HG03342 (cell line): ENCODE measurements at regions not wholly inside any gene's neighbourhood (a gene's known extent, or its start where the extent isn't known, plus 50 kb on each side); places are given as distances from the start of the nearest gene placed in this dataset.

Experiments
- ATAC-seq: cut with Tn5 transposase; IDR thresholded peaks from one replicate; pipeline ENCODE4 v1.9.1; 2021; ENCODE audit warnings: mild to moderate bottlenecking, moderate library complexity; ENCODE audit not compliant: unreplicated experiment

DNA sequence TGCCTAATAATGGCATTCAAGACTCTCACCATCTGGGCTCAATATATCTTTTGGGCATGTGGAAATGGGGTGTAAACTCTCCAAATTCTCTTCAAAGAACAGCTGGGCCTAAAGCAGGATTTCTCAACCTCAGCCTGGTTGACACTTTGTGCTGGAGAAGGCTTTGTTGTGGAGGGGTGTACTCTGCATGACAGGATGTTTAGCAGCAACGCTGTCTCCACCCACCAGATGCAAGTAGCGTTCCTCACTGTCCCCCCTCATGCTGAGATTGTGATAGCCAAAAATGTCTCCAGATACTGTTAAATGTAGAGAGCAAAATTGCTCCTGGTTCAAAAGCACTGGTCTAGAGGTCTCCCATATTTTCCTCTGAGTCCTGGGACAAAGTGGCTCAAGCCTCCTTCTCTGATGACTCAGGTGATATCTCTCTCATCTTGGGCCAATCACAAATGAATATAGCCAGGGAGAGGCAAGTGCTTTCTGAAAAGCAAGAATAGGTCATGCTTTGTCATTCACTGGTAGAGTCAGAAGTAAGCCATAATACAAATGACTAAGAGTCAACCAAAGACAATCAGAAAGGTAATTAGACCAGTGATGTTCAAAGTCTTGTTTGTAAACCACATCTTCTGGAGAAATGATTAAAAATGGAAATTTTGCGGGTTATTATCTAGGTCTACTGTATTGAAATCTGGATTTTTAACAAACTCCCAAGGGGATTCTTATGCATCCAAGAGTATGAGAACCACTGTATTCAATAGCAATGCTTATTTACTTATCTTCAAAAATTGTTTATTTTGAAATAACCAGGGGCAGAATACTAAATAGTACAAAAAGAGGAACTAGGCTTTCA, 330.8 kb downstream of the PTEN start:
- ATAC-seq: no peak

GRCh38 chr10:88194961-88195367, 331.5 kb downstream of the PTEN start:
- no peak for ATAC-seq

- no peak for ATAC-seq
Observed at GRCh38 chr10:88195841-88196240, 332.4 kb downstream of the PTEN start.

- no peak for ATAC-seq
Observed at GRCh38 chr10:88196291-88196690, 332.9 kb downstream of the PTEN start.

- no peak for ATAC-seq
Observed at GRCh38 chr10:88198023-88198422, 334.6 kb downstream of the PTEN start.

DNA sequence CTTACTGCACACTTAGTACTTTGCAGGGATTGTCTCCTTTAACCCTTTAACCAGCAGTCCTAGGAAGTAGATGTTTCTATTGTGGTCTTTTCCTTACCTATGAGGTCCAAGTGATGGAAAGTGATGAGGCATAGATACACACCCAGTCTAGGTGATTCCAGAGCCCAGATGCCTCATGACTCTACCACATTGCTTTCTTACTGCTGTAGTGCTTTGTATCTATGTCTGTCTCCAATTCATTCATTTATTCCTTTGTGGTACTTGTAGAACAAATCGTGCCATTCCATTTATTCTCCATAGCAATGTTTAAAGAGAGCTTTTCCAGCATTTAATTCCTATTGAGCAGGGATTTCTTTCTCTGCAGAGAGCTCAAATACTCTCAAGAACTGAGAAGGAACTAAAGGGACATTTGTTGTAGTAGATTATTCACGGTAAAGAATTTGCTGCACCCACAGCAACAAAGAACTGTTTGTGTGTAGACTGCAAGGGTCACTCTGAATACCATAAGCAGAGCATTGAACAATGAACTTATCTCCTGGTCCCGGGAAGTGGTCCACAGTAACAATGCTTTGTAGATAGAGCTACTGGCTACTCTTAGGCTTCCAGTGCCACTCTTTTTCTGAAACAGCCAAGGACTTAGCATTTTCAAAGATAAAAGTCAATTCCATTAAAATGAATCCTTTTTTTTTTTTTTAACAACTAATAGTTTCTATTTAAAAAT, 337.0 kb downstream of the PTEN start:
- ATAC-seq: no peak

GRCh38 chr10:88205842-88206446, 342.5 kb downstream of the PTEN start:
- ATAC-seq: no peak

GRCh38 chr10:88207121-88207546, 343.7 kb downstream of the PTEN start:
- ATAC-seq: no peak

DNA sequence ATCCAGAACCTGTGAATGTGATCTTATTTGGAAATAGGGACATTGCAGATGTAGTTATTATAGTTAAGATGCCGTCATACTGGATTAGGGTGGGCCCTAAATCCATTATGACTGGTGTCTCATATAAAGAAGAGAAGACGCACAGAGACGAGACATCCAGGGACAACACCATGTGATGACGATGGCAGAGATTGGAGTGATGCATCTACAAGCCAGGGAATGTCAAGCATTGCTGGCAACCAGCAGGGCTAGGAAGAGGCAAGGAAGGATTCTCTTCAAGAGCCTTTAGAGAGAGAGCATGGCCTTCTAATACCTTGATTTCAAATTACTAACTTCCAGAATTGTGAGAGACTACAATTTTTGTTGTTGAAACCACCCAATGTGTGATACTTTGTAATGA, 345.8 kb downstream of the PTEN start:
- no peak for ATAC-seq

DNA sequence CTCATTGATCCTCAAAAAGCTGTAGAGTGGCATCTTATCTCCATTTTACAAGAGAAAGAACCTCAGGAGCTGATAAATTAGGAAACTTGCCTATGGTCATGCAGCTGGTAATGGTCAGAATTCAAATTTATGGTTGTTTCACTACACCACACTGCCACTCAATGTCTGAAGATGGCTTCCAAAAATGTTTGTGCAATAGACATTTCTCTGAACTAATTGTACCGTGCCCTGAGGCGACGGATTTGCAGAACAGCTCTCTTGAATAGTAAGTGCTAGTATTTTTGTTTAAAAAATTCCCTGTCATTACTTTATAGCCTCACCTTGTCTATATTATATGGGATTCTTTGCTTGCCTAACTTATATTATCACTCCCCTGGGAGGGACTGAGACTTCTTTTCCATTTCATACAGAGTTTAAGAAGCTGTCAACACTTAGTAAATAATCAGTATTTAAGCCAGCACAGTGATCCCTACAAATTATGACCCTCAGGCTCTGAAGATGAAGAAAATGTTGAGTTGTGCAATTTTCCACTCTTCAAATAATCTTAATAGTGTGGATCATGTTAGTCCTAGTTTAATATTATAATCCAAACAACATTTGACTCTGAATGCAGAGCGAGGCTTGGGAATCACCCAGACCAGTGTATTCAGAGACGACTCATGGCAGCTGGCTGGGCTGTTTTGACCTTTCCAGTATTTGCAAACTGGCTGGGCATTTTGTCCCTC, 346.6 kb downstream of the PTEN start:
- no peak for ATAC-seq

DNA sequence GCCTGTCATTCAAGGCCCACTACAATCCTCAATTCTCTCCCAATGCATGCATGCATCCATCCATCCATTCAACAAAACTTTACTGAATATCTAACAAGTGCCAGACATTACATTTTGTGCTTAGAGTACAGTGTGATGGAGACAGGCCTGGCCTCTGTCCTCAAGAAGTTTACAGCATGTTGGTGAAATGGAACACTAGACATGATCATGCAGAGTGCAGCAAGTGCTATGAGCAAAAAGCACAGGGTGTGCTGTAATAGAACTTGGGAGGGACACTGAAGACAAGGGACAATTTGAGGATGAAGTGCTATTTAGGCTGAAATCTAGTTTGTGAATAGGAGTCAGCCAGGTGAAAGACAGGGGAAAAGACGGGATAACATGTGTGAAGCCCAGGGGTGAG, 347.8 kb downstream of the PTEN start:
- no peak for ATAC-seq

DNA sequence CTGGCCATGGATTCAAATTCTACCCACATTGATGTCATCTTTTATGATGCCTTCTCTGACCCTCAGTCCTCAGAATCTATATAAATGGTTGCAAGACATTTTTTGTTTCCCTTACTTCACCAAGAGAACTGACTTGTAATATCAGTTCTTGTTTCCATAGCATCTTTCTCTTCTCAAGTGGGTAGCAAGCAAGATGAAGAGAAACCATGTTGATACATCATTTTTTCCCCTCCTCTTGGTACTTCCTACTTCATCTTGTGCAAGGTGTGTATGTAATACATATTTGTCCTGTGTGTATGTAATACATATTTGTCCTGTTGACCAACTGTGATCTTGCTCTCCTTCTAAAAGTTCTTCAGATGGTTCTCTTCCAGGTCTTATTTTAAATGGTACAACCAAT, 348.6 kb downstream of the PTEN start:
- no peak for ATAC-seq

GRCh38 chr10:88213065-88213605, 349.7 kb downstream of the PTEN start:
- no peak for ATAC-seq

GRCh38 chr10:88216976-88217375, 353.6 kb downstream of the PTEN start:
- no peak for ATAC-seq

DNA sequence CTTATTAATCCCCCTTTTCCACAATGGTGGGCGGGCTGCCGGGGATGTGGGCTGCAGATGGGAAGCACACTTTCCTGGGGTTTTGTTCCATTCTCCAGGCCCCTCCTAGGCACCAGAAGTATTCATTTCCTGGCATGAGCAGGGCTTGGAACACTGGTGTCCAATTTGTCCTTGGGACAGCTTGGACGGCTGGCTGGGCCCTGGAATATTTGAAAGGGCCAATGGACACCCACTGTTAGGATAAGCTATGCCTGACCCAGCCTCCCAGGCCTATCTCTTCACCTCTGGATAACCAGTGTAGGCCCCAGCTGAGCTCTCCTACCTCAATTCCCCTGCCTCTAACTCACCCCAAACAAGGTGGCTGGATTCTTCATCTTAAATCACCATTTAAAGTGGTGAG, 354.9 kb downstream of the PTEN start:
- ATAC-seq: no peak

DNA sequence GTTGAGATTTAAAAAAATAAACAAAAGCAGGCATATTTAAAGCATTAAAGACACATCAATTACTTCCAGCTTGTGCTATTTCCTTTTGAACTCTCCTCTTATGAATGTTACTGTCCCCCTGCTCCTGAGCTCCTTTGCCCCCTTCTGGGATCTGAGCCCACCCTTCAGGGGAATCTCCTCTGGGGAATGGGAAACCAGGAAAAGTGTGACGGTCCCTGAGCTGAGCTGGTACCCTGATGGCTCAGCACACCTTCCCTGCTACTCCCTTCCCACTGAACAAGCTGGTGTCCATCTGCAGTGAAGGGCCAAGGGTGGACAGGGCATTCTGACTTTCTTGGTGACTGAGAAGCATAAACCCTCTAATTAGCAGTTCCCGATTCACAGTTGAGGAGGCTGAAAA, 356.3 kb downstream of the PTEN start:
- no peak for ATAC-seq

DNA sequence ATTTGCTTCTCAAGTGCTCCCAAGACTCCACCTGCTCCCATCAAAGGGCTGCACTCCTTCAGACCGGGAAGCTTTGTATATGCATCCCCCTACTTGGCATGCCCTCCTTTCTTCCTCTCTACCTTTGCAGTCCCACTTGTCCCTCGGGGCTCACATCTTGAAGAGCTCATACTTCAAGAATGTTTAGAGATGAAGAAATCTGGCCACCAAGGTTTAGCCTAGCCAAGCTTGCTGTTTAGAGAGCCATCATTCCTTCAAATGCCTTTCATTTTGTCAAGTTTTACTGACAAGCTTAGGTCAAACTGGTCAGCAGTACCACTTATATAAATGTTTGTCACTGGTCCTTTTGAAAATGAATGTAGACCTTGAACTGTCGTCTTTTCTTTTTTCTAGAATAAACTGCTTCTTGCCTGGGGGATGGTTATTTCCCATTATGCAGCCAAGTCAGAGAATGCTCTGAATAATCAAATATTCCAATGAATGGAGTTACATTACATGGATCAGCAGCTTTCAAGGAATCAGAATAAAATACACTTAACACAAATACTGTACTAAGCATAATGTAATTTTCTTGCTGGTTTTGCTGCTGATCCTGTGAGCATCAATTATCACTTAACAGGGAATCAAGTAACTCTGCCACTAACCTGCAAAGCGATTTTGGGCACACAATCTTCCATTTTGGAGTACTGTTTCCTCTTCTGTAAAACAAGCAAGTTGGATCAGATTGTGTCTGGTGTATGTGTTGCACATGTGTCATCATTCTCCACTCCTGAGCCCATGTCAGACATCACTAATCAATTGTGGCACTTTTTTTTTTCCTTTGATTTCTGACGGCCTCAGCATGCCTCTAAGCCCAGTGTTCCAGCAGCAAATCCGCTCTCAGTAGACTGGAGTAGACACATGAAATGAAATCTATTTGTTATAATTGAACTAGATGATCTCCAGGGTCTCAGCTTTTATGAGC, 357.9 kb downstream of the PTEN start:
- ATAC-seq: no peak

DNA sequence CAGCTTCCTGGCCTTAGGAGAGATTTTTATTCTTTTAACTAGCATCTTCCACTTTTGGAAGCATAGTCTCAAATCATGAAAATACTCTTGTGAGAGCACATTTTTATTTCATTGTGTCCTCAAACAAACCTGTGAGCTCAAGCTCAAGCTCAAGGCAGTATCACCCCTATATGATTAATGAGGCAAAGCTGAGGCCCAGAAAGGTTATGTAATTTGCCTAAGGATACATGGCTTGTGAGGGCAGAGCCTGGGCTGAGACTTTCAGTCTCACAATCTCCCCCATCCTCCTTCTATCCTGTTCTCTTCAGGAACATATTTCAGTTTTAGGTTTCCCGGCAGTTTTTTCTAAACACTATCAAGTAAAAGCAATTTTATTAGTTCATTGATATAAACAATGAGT, 359.5 kb downstream of the PTEN start:
- no peak for ATAC-seq
